ENCODE measurements at regions not wholly inside any gene's neighbourhood (a gene's known extent, or its start where the extent isn't known, plus 50 kb on each side); places are given as distances from the start of the nearest gene placed in this dataset.
"Not testable (repeated sequence)": the region's sequence is repeated elsewhere in the genome, so short reads cannot be mapped to it uniquely, and the experiment has no call there.

DNA sequence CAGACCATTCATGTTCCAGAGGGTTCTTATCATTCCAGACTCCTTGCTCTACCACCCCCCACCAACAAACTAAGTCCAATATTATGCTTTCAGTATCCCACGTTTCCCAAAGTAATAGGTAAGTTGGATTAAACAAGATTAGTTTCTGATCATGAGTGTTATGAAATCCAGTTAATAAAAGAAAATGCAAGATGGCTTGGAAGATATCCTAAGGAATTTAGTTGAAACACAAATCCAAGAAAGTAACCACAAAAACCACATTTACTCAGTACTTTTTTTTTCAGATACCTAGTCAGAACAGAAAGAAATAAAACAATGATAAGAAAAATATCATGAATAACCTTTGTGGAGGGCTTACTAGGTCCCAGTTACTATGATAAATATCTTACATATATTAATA, 119.4 kb upstream of the MIR17HG start:
- DNase-seq: no peak
- in situ Hi-C loops (cut with HindIII; ENCODE audit: low pct_ligation_motif_present, low pct_unique_long_range_greater_than_20kb, low sequenced_read_pairs): no loop called here

DNA sequence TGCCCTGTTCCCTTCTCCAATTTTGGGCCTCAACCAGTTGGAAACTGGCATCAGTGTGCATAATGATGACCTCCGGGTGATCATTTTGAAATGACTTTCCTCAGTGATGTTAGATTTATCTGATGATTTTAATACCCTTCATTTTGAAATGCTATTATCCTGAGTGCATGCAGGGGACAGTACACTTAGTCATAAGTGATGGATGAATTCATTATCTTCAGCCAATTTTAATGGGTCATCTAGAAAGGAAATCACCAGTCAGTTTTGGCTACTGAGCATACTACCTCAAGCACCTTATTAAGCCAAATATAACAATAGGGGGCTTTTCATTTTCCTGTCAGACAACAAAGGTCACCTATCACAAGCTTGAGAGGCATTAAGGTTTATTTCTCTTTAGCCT, 118.5 kb upstream of the MIR17HG start:
- no peak for DNase-seq
- in situ Hi-C loops (cut with HindIII; ENCODE audit: low pct_ligation_motif_present, low pct_unique_long_range_greater_than_20kb, low sequenced_read_pairs): no loop called here

DNA sequence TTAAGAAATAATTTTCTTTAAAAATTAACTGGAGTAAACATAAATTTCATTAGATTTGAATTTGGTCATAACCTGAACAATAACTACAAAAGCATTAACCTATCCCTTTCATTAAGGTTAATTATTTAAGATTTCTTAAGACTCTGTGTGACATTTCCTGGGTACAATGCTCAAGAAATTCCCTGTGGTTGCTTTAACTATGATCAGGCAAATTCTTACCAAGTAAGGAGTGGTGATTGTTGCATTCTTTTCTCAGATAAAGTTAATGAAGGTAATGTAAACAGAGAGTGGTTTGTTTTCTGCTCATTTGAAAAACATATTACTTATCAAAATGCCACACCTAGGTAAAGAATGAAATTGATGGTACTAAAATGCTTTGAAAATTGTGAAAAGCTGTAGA, 114.8 kb upstream of the MIR17HG start:
- in situ Hi-C loops (cut with HindIII; ENCODE audit: low pct_ligation_motif_present, low pct_unique_long_range_greater_than_20kb, low sequenced_read_pairs): no loop called here
- DNase-seq: no peak

DNA sequence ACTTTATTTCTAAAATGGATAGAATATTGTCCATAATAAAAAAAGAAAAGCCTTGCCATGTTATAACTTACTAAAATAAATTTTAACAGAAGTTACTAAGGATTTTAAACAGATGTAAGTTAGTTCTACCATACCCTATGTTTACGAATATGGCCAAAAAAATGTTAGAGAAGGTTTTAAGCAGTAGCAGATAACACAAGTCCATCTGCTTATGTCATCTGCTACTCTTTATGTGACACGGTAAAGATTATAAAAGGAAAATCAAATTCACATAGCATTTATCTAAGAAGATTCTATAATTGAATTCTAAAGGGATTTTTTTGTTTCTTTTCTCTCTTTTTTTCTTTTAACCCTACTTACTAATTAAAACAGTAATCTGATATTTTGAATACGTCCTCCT, 114.2 kb upstream of the MIR17HG start:
- in situ Hi-C loops (cut with HindIII; ENCODE audit: low pct_ligation_motif_present, low pct_unique_long_range_greater_than_20kb, low sequenced_read_pairs): no loop called here
- DNase-seq: no peak

DNA sequence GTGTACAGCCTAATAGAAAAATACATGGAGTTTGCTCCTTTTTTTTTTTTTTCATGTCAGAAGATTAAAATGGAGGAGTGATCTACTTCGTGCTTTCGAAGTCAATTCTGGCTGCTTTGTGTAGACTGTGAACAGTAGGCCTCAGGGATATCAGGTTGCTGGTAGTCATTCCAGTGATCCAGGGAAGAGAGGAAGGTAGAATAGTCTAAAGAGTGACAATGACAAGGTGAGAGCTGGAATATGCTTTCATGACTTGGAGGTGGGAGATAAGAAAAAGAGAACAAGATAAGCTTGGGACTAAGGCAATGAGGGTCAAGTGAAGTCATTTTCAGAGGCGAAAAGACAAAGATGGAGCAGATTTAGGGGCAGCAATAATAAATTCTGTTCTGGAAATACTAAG, 111.3 kb upstream of the MIR17HG start:
- no peak for DNase-seq

DNA sequence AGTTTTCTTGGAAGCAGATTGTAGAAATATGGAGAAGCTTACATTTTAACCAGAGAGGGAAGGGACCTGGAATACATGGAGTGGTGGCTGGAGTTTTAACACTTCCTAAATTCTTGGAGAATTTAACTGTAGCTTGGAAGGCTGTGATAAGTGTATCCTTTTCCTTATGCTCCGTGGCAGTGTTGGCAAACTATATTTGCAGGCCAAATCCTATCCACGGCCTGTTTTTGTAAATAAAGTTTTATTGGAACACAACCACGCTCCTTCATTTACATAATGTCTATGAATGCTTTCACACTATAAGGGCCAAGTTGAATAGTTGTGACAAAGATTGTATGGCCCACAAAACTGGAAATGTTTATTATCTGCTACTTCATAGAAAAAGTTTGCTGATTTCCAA, 110.6 kb upstream of the MIR17HG start:
- no peak for DNase-seq
- in situ Hi-C loops (cut with HindIII; ENCODE audit: low pct_ligation_motif_present, low pct_unique_long_range_greater_than_20kb, low sequenced_read_pairs): no loop called here

More for the DNA sequence above, 111.3 kb upstream of the MIR17HG start:
- in situ Hi-C loops (cut with HindIII; ENCODE audit: low pct_ligation_motif_present, low pct_unique_long_range_greater_than_20kb, low sequenced_read_pairs): no loop called here

DNA sequence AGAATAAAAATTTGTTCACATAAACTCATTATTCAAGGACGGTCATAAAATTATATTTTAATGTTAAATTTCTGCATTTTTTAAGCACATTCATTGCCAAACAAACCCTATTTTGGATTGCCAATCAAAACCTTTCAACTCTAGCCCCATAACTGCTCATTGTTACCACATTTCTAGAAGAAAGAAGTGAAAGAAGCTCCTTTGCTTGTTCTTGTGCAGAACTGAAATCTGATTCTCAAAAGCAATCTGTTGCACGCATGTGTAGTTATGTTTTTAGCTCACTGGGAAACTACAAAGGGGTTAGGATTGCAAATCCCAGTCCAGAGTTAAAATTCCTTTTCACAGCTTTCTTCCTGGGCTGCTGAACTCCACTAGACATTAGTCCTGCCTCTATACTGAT, 109.5 kb upstream of the MIR17HG start:
- no peak for DNase-seq
- in situ Hi-C loops (cut with HindIII; ENCODE audit: low pct_ligation_motif_present, low pct_unique_long_range_greater_than_20kb, low sequenced_read_pairs): no loop called here

DNA sequence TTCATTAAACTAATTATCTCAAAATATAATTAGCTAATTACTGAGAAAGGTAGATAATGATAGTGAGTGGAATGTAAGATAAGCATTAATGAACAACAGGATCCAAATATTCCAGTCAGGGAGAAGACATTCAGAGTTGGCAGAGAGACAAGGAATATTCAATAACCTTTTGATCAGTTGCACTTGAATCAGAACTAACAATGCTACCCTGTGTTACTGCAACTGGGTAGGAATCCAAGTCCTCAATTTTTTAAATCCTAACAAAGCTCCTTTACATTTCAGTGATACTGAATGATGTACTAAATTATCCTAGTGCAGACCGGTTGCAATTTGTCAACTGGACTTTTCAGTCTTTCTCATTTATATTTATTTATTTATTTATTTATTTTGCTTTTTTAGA, 107.1 kb upstream of the MIR17HG start:
- in situ Hi-C loops (cut with HindIII; ENCODE audit: low pct_ligation_motif_present, low pct_unique_long_range_greater_than_20kb, low sequenced_read_pairs): no loop called here
- DNase-seq: no peak

DNA sequence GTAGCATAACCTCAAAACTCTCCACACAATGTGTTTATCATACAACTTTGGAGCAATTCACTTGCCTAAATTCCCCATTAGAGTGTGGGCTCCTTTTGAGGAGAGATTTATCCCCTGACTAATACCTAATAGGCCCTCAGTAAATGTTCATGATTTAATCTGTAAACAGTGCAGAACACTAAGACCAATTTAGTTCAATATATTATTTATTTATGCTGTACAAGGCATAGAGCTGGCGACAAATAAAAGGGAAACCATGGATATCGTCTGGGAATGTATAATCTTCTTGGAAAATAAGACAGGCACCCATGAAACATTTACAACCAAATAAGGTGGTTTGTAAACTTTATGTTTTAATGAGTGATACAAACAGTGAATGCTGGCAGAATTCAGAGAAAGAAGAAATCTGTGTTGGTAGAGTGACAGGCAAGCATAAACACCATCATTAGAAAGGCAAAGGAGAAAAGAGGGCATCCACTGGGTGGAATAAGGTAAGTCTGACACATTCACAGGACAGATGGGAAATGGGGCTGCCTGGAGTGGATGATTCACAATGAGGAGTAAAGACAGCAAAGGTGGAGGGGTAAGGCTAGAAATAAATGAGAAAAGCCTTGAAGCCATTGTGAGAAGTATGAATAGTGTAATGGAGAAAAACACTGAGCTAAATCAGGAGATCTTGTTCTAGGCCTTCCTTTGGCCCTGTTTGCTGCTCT, 106.1 kb upstream of the MIR17HG start:
- in situ Hi-C loops (cut with HindIII; ENCODE audit: low pct_ligation_motif_present, low pct_unique_long_range_greater_than_20kb, low sequenced_read_pairs): no loop called here
- no peak for DNase-seq

DNA sequence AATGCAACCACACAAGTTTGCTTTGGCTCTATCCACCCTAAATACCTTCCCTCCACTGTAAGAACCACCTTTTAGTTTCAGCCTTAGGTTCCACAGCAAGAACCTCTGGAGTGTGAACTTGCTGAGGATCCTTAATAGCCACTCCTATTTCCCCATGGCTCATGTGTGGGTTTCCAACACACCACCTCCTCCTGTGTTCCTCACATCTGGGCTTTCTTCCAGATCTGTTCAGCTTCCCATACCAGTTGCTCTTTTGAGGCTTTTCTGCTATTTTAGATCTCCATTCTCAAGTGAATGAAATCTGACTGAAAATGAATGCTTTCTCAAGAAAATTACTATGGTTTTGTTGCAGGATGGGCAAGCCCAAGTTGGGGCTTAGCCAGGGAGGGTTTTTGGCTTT, 104.8 kb upstream of the MIR17HG start:
- DNase-seq: no peak
- in situ Hi-C loops (cut with HindIII; ENCODE audit: low pct_ligation_motif_present, low pct_unique_long_range_greater_than_20kb, low sequenced_read_pairs): no loop called here

DNA sequence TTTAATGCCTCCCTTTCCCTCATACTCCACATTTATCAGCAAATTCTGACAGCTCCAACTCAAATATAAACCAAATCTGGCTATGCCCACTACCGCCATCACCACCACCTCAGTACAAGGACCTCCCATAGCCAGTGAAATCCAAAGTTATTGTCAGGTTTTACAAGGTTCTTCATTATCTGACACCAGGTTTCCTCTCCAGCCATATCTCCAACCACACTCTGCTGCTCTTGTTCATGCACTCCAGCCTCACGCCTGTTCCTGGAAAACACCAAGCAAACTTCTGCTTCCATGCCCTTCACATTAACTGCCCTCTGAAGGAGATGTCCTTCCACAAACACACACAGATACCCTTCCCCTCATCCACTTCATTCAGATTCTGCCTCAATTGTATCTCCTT, 102.2 kb upstream of the MIR17HG start:
- no peak for DNase-seq
- in situ Hi-C loops (cut with HindIII; ENCODE audit: low pct_ligation_motif_present, low pct_unique_long_range_greater_than_20kb, low sequenced_read_pairs): no loop called here

DNA sequence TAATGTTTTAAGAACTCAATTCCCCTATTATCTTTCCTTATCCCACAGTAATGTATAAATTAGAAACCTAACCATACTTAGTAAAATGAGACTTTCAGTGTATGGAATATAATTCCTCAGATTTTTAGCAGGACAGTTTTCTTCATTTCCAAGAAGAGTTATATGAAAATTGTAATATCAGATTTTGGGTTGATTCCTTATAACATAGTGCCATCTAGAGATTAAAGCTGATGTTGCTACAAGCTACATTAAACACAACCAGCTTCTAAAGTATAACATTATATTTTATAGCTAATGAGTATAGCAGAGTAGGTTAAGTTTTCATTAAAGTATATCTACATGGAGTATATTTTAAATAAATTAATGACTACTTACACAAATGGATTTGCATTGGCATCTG, 99.7 kb upstream of the MIR17HG start:
- in situ Hi-C loops (cut with HindIII; ENCODE audit: low pct_ligation_motif_present, low pct_unique_long_range_greater_than_20kb, low sequenced_read_pairs): no loop called here
- peak; percentile 20 for DNase-seq

DNA sequence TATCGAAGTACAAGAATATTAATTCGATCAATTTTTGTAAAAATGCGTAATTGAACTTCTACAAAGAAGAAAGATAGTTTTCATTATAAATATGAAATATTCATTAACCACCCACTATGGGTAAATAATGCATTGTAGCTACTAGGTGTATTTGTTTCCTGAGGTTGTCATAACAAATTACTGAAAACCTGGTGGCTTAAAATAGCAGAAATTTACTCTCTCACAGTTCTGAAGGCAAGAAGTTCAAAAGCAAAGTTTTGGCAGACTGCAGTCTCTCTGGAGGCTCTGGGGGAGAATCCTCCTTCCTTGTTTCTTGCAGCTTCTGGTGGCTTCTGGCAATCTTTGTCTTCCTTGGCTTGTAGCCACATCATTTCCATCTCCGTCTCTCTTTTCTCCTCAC, 99.2 kb upstream of the MIR17HG start:
- in situ Hi-C loops (cut with HindIII; ENCODE audit: low pct_ligation_motif_present, low pct_unique_long_range_greater_than_20kb, low sequenced_read_pairs): no loop called here
- DNase-seq: no peak

DNA sequence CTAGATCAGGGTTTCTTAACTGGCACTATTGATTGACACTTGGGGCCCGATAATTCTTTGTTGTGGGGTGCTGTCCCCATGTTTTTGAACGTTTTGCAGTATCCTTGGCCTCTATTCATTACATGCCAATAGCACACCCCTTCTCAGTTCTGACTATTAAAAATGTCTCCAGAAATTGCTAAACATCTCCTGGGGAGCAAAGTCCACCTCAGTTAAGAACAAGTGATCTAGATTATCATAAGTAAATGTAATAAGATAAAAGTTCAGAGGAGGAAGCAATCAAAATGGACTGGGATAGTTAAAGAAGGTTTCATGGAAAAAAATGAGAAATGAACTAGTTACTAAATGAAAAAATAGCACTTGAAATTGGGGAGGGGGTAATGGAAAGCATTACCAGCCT, 98.1 kb upstream of the MIR17HG start:
- in situ Hi-C loops (cut with HindIII; ENCODE audit: low pct_ligation_motif_present, low pct_unique_long_range_greater_than_20kb, low sequenced_read_pairs): no loop called here

DNA sequence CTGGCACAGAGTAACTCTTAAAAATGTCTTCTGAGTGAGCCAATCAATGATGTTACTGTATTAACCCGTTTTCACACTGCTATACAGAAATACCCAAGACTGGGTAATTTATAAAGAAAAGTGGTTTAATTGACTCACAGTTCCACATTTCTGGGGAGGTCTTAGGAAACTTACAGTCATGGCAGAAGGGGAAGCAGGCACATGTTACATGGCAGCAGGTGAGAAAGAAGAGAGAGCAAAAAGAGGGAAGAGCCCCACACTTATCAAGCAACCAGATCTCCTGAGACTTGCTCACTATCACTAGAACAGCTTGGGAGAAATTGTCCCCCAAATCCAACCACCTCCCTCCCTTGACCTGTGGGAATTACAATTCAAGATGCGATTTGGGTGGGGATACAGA, 97.6 kb upstream of the MIR17HG start:
- in situ Hi-C loops (cut with HindIII; ENCODE audit: low pct_ligation_motif_present, low pct_unique_long_range_greater_than_20kb, low sequenced_read_pairs): no loop called here

More for the DNA sequence above, 98.1 kb upstream of the MIR17HG start:
- no peak for DNase-seq

DNA sequence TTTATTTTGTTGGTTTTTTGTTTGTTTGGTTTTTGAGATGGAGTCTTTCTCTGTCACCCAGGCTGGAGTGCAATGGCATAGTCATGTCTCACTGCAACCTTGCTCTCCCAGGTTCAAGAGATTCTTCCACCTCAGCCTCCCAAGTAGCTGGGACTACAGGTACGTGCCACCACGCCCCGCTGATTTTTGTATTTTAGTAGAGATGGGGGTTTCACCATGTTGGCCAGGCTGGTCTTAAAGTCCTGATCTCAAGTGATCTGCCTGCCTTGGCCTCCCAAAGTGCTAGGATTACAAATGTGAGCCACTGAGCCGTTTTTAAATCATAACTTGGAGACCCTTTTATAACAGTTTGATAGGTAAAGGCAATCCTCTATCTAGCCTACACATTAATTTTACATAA, 95.9 kb upstream of the MIR17HG start:
- in situ Hi-C loops (cut with HindIII; ENCODE audit: low pct_ligation_motif_present, low pct_unique_long_range_greater_than_20kb, low sequenced_read_pairs); DNase-seq: not testable (repeated sequence)

More for the DNA sequence above, 97.6 kb upstream of the MIR17HG start:
- DNase-seq: no peak

DNA sequence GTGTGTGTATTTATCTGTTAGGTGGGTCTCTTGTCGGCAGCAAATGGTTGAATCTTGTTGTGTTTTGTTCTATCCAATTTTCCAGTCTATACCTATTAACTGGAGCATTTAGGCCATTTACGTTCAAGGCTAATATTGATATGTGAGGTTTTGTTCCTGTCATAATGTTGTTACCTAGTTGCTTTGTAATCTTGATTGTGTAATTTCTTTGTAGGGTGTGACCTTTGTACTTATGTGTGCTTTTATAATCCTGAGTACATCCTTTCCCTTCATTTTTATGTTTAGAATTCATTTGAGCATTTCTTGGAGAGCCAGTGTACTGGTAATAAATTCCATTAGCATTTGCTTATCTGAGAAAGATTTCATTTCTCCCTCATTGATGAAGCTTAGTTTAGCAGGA, 83.0 kb upstream of the MIR17HG start:
- in situ Hi-C loops (cut with HindIII; ENCODE audit: low pct_ligation_motif_present, low pct_unique_long_range_greater_than_20kb, low sequenced_read_pairs): no loop called here
- DNase-seq: no peak

DNA sequence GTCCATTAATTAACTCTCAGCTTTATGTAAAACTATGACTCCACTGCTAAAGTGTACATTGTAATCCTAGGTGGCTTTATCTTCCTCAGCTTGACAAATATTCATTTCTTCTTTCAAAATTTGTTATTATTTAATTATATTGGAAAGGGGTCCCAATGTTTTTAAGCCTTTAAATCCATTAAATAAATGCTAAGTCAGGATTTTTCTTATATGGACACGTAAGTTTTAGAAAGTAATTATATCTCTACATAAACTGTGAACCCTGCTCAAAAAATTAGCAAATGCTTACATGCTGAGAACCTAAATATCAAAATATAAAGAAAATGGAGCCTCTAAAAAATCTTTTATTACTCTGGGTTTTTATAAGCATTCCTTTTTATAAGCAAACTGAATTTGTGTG, 78.2 kb upstream of the MIR17HG start:
- no peak for DNase-seq
- in situ Hi-C loops (cut with HindIII; ENCODE audit: low pct_ligation_motif_present, low pct_unique_long_range_greater_than_20kb, low sequenced_read_pairs): no loop called here

DNA sequence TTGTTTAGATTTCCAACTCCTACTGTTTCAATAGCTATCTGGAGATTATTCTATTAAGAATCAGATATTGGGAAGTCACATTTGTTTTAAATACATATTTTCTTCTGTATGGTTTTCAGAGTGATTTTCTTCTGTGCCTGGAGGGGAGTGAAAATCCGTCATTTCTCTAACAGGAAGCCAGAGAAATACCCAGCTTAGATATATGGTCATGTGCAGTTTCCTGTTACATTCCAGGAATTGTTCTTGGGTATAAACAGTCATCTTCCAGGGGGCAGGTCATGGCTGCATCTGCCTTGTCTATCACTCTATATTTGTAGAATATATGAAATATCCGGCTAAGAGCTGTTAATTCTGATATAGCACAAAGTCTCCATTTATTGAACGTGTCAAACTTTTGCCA, 77.5 kb upstream of the MIR17HG start:
- DNase-seq: peak; percentile 22
- in situ Hi-C loops (cut with HindIII; ENCODE audit: low pct_ligation_motif_present, low pct_unique_long_range_greater_than_20kb, low sequenced_read_pairs): no loop called here

DNA sequence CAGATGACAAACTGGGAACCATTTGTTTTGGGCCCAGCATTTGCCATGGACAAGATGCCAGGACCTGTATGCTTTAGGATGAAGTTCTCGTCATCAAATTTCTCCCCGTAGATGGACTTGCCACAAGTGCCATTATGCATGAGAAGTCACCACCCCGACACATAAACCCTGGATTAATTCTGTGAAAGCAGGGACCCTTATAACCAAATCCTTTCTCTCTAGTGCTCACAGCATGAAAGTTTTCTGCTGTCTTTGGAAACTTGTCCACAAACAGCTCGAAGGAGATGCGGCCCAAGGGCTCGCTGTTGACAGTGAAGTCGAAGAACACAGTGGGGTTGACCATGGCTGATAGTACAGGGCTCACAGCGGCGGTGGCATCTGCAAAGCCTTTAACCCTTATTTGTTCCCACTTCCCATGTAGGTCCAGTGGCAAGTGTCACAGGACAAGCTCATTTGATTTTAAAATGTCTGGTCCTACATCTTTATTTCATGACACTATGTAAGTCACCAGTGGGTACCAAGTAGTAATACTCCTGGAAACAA, 75.2 kb upstream of the MIR17HG start:
- in situ Hi-C loops (cut with HindIII; ENCODE audit: low pct_ligation_motif_present, low pct_unique_long_range_greater_than_20kb, low sequenced_read_pairs): no loop called here

DNA sequence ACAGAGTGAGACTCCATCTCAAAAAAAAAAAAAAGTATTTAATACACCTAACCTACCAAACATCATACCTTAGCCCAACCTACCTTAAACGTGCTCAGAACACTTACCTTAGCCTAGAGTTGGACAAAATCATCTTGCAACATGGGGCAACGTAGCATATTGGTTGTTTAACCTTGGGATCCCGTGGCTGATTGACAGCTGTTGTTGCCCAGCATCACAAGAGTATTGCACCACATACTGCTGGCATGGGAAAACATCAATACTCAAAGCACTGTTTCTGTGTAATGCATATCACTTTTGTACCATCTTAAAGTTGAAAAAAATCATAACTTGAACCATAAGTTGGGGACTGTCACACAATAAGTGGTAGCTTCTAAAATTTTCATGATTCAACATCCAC, 73.8 kb upstream of the MIR17HG start:
- DNase-seq: no peak
- in situ Hi-C loops (cut with HindIII; ENCODE audit: low pct_ligation_motif_present, low pct_unique_long_range_greater_than_20kb, low sequenced_read_pairs): no loop called here

More for the DNA sequence above, 75.2 kb upstream of the MIR17HG start:
- DNase-seq: no peak
